GM12874 (cell line): ENCODE measurements at regions not wholly inside any gene's neighbourhood (a gene's known extent, or its start where the extent isn't known, plus 50 kb on each side); places are given as distances from the start of the nearest gene placed in this dataset.

Experiments used
- CTCF ChIP-seq: IDR thresholded peaks from 2 replicates; pipeline ENCODE4 v1.5.1; 2011; ENCODE audit warnings: low read depth, mild to moderate bottlenecking, control low read depth, low read length, moderate library complexity; ENCODE audit not compliant: insufficient read depth

GRCh38 chr12:19704966-19705365, 265.7 kb downstream of the AEBP2 start:
- no peak for TF ChIP-seq CTCF

DNA sequence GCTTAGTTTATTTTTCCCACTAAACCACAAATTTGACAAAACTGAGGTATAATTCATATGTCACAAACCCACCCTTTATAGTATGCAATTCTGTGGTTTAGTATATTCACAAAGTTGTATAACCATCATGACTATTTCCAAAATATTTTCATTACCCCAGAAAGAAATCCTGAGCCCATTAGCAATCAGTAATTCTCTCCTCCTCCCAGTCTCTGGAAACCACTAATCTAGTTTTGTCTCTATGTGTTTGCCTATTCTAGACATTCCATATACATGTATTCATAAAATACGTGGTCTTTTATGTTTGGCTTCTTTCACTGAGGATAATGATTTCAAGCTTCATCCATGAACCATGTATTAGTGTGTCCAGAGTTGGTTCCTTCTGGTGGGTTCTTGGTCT, 267.6 kb downstream of the AEBP2 start:
- TF ChIP-seq CTCF, result no peak

DNA sequence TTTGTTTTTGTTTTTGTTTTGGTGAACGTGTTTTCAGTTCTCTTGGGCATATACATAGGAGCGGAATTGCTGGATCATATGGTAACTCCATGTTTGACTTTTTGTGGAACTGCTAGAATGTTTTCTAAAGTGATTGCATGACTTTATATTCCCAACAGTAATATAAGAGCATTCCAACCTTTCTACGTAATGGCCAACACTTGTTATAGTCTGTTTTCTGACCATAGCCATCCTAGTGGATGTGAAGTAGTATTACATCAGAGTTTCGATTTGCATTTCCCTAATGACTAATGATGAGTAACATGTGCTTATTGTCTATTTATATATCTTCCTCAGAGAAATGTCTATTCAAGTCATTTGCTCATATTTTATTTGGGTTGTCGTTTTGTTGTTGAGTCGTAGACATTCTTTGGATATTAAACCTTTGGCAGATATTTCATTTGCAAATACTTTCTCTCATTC, 268.7 kb downstream of the AEBP2 start:
- no peak for TF ChIP-seq CTCF

- TF ChIP-seq CTCF, result no peak
Observed at GRCh38 chr12:19709889-19710288, 270.6 kb downstream of the AEBP2 start.

- TF ChIP-seq CTCF, result no peak
Observed at GRCh38 chr12:19710811-19711793, 271.8 kb downstream of the AEBP2 start.

DNA sequence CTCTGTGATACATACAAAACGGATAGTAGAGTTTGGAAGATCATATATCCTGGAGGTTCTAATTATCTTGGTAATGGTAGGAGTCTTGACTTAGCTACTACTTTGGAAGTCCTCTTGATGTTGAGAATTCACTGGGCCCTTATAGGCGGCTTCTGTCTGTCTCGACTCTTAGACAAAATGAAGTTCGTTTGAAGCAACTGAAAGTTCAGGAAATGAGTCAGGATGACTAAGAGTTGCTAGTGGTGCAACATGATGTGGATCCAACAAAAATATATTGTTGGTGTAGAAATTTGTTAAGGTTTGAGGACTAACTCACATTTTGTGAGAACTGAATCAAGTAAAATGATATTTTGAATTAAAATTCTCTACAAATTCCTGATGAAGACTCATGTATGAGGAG, 272.7 kb downstream of the AEBP2 start:
- no peak for TF ChIP-seq CTCF

- TF ChIP-seq CTCF, result no peak
Observed at GRCh38 chr12:19718401-19718800, 279.1 kb downstream of the AEBP2 start.
